ENCODE measurements at regions not wholly inside any gene's neighbourhood (a gene's known extent, or its start where the extent isn't known, plus 50 kb on each side); places are given as distances from the start of the nearest gene placed in this dataset.

DNA sequence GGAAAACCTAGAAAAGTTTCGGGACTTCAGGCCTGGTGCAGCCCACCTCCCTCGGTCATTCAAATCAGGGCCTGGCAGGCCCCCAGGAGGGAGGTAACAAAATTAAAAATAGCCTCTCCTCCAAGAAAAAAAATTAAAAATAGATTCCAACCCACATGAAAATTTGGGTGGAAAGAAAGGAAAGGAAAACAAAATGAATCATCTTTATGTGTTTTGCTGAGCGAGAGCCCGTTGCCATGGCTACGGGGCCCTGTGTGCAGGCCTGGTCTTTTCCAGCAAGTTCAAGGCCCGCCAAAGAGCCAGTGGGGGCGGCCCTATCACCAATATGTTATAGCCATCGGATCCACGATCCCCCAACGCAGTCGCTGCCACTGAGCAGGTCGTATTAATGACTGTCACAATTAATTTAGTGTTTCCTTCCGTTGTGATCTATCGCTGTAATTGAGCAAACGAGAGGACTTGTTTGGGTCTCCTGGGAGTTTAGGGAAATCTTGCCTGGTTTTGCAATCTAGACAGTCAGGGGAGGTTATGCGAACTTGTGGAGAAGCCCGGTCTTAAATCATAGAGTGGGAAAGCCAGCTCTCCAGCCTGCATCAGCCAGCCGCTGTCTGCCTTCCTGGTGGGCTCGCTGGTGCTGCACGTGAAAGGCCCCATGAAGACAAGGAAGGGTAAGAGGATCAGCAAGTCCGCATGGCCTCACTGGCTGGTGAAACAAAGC lies 452.4 kb downstream of the BCOR start:
- TF ChIP-seq, protein P1, sequence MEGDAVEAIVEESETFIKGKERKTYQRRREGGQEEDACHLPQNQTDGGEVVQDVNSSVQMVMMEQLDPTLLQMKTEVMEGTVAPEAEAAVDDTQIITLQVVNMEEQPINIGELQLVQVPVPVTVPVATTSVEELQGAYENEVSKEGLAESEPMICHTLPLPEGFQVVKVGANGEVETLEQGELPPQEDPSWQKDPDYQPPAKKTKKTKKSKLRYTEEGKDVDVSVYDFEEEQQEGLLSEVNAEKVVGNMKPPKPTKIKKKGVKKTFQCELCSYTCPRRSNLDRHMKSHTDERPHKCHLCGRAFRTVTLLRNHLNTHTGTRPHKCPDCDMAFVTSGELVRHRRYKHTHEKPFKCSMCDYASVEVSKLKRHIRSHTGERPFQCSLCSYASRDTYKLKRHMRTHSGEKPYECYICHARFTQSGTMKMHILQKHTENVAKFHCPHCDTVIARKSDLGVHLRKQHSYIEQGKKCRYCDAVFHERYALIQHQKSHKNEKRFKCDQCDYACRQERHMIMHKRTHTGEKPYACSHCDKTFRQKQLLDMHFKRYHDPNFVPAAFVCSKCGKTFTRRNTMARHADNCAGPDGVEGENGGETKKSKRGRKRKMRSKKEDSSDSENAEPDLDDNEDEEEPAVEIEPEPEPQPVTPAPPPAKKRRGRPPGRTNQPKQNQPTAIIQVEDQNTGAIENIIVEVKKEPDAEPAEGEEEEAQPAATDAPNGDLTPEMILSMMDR (IDR thresholded peaks at IDR 0.05): no peak
- no peak for TF ChIP-seq POLR2A (IDR thresholded peaks at IDR 0.05)
